ENCODE measurements at regions not wholly inside any gene's neighbourhood (a gene's known extent, or its start where the extent isn't known, plus 50 kb on each side); places are given as distances from the start of the nearest gene placed in this dataset.

DNA sequence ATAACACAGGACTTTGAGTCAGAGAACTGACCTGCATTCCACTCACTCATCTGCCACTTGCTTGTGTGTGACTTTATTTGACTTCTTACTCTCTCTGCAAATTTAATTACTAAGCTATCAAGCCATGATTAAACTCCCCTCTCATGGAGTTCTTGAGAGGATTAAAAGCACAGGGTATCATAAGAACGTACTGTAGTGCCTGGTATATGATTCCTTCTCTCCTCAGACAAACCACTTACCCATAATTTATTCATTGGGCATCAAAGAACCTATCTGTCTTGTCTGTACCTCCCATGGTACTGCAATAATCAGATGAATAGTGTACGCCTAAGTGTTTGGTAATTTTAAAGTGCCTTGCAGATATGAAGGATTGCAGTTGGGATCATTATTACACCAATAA lies 130.6 kb upstream of the UBASH3B start:
- Histone ChIP-seq H3K9me3 (ENCODE audit: control insufficient read depth in 1 of 2, low read length in 2 of 2) (no peaks in the 10 kb centered on the region), H3K9ac (ENCODE audit: low read depth in 1 of 2, low read length in 2 of 2) (no peak overlapping the region), H3K36me3 (ENCODE audit: control insufficient read depth in 1 of 2, insufficient read depth in 2 of 2, low read length in 2 of 2) (no peaks in the 10 kb centered on the region), H3K4me3 (ENCODE audit: low read depth in 1 of 2, low read length in 2 of 2) (no peak overlapping the region), H3K27ac (ENCODE audit: low read depth, low read length) (no peak overlapping the region), H3K4me1 (ENCODE audit: control insufficient read depth in 1 of 2, insufficient read depth in 2 of 2, low read length in 2 of 2) (peaks cover 0 to 11% of the 10 kb centered on the region in 2 donors), H3K27me3 (ENCODE audit: control insufficient read depth in 1 of 2, insufficient read depth in 2 of 2, low read length in 2 of 2) (no peaks in the 10 kb centered on the region)

DNA sequence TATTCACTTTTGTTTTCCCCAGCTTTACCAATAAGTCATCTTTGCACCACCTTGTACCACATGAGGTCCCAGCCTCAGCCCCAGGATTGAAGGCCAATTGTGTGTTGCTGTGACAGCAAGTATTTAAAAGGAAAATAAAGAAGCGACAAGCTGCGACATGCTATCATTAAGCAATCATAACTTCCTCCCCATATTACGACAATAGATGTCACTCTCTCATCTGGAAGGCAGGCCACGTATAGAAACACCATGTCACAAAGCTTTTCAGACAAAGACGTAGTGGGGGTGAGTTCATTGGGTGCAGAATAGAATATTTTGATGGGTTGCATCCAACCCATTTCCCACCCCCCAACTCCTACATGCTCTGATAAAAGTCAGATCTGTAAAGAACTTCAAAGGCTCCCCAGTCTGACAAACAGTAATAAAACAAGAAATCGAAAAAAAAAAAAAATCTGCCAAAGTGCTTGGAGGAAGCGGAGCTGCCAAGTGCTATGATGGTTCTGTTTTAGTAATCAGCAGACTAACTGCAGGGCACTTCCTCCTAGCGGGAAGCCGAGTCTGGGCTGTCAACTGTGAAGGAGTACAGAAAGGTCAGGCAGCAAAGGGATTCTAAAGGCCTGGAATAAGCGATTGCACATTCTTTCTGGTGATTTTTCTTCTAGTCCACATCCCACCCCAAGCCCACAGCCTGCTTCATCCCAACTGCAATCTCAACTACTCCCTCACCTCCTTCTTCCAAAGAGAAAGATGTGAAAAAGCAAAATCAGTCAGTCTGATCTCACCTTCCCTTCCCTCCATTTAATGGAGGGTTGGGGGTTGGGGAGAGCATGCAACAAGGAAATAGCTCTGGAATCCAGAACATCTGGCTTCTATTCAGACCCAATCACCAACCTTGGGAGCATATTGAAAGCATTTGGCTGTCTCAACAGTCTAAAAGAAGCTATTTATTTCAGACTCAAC lies 131.4 kb upstream of the UBASH3B start:
- Histone ChIP-seq H3K9ac (ENCODE audit: low read depth in 1 of 2, low read length in 2 of 2) (no peak overlapping the region), H3K4me3 (ENCODE audit: low read depth in 1 of 2, low read length in 2 of 2) (no peak overlapping the region), H3K9me3 (ENCODE audit: control insufficient read depth in 1 of 2, low read length in 2 of 2) (no peaks in the 10 kb centered on the region), H3K4me1 (ENCODE audit: control insufficient read depth in 1 of 2, insufficient read depth in 2 of 2, low read length in 2 of 2) (peaks cover 0 to 11% of the 10 kb centered on the region in 2 donors), H3K27me3 (ENCODE audit: control insufficient read depth in 1 of 2, insufficient read depth in 2 of 2, low read length in 2 of 2) (no peaks in the 10 kb centered on the region), H3K36me3 (ENCODE audit: control insufficient read depth in 1 of 2, insufficient read depth in 2 of 2, low read length in 2 of 2) (no peaks in the 10 kb centered on the region), H3K27ac (ENCODE audit: low read depth, low read length) (no peak overlapping the region)

DNA sequence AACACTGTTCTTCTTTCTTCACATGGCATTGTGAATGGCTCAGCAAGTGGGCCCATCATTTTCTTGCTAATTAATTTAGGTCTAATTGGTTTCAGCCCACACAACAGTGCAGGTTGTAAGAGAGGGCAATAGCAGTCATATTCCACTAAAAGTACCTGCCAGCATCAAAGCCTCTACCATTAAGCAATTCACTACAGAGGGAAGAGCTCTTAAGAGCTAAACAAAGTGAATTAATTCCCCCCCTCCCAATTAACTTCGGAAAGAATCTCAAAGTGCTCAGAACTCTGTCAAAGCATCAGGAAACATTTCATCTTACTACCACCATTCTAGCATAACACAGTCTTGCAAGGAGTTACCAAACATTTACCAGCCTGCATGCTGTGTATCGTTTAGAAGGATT lies 133.9 kb upstream of the UBASH3B start:
- no peaks in the 10 kb centered on the region for H3K36me3 ChIP-seq (ENCODE audit: control insufficient read depth in 1 of 2, insufficient read depth in 2 of 2, low read length in 2 of 2)
- no peak overlapping the region for H3K9ac ChIP-seq (ENCODE audit: low read depth in 1 of 2, low read length in 2 of 2)
- H3K4me3 ChIP-seq (ENCODE audit: low read depth in 1 of 2, low read length in 2 of 2): no peak overlapping the region
- H3K9me3 ChIP-seq (ENCODE audit: control insufficient read depth in 1 of 2, low read length in 2 of 2): no peaks in the 10 kb centered on the region
- H3K4me1 ChIP-seq (ENCODE audit: control insufficient read depth in 1 of 2, insufficient read depth in 2 of 2, low read length in 2 of 2): peaks cover 11 to 23% of the 10 kb centered on the region in 2 donors
- no peak overlapping the region for H3K27ac ChIP-seq (ENCODE audit: low read depth, low read length)
- H3K27me3 ChIP-seq (ENCODE audit: control insufficient read depth in 1 of 2, insufficient read depth in 2 of 2, low read length in 2 of 2): no peaks in the 10 kb centered on the region

DNA sequence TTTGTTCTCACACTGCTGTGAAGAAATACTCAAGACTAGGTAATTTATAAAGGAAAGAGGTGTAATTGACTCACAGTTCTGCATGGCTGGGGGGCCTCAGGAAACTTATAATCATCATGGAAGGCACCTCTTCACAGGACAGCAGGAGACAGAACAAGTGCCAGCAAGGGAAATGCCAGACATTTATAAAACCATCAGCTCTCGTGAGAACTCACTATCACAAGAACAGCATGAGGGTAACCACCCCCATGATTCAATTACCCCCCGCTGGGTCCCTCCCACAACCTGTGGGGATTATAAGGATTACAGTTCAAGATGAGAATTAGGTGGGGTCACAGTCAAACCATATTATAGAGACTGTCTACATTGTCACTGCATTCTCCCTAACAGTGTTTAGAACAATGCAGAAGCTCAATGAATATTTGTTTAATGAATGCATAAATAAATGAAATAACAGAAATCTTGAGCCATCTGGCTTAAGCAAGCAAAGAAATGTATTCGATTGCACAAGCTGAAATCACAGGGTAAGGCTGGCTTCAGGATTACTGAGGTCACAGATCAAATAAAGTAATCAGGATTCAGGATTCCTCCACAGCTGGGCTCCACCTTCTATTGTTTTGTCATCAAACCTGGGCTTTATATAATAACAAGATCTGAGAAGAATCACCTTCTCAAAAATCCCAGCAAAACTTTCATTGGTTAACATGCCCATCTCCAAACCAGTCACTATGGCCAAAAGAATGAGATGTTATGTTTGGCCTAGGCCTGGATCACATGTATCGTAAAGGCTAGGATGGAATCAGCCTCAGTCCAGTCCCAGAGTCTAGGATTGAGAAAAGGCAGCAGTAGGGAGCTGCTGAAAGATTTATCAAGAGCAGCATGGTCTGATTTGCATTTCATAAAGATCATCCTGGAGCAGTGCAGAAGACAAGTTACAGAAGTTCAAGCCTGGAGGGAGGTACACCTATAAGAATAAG lies 137.8 kb upstream of the UBASH3B start:
- Histone ChIP-seq H3K27me3 (ENCODE audit: control insufficient read depth in 1 of 2, insufficient read depth in 2 of 2, low read length in 2 of 2) (no peaks in the 10 kb centered on the region), H3K36me3 (ENCODE audit: control insufficient read depth in 1 of 2, insufficient read depth in 2 of 2, low read length in 2 of 2) (no peaks in the 10 kb centered on the region), H3K27ac (ENCODE audit: low read depth, low read length) (no peak overlapping the region), H3K9ac (ENCODE audit: low read depth in 1 of 2, low read length in 2 of 2) (no peak overlapping the region), H3K4me1 (ENCODE audit: control insufficient read depth in 1 of 2, insufficient read depth in 2 of 2, low read length in 2 of 2) (peaks cover 11 to 20% of the 10 kb centered on the region in 2 donors), H3K4me3 (ENCODE audit: low read depth in 1 of 2, low read length in 2 of 2) (no peak overlapping the region), H3K9me3 (ENCODE audit: control insufficient read depth in 1 of 2, low read length in 2 of 2) (no peaks in the 10 kb centered on the region)

DNA sequence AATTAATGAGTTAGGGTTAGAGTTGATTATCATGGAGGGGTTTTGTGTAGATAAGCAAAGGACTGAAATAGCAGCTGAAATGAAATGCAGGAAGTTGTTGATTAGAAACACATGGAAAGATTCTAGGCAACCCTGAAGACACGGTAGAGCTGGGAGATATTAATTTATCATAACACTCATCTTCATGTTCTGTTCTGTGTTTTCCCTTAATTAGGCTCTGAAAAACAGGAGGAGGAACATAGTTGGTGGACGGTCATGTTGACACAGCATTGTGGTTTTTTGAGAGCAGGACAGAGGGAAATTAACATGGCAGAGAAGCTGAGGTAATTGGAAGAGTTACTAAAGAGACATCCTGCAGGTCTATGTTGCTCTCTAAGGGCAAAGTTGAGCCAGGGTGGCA lies 138.8 kb upstream of the UBASH3B start:
- H3K27ac ChIP-seq (ENCODE audit: low read depth, low read length): no peak overlapping the region
- no peaks in the 10 kb centered on the region for H3K9me3 ChIP-seq (ENCODE audit: control insufficient read depth in 1 of 2, low read length in 2 of 2)
- no peaks in the 10 kb centered on the region for H3K36me3 ChIP-seq (ENCODE audit: control insufficient read depth in 1 of 2, insufficient read depth in 2 of 2, low read length in 2 of 2)
- no peaks in the 10 kb centered on the region for H3K27me3 ChIP-seq (ENCODE audit: control insufficient read depth in 1 of 2, insufficient read depth in 2 of 2, low read length in 2 of 2)
- no peak overlapping the region for H3K4me3 ChIP-seq (ENCODE audit: low read depth in 1 of 2, low read length in 2 of 2)
- H3K9ac ChIP-seq (ENCODE audit: low read depth in 1 of 2, low read length in 2 of 2): no peak overlapping the region
- H3K4me1 ChIP-seq (ENCODE audit: control insufficient read depth in 1 of 2, insufficient read depth in 2 of 2, low read length in 2 of 2): peaks cover 11 to 20% of the 10 kb centered on the region in 2 donors

DNA sequence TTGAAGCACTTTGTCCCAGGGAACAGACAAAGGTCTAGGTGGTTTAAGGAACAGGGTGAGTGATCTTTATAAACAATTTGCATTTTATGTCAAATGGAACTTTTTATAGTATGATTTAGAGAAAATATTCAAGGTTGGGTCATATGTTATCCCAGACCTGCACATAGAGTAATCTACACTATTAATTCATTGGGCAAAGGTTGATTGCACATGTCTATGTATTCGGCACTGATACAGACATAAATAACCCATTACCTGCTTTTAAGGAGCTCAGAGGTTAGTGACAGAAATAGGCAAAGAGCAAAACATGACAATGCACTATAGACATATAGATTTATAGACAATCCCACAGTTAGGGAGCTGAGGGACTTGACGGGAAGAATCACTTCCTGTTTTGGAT lies 141.5 kb upstream of the UBASH3B start:
- H3K9me3 ChIP-seq (ENCODE audit: control insufficient read depth in 1 of 2, low read length in 2 of 2): no peaks in the 10 kb centered on the region
- no peak overlapping the region for H3K9ac ChIP-seq (ENCODE audit: low read depth in 1 of 2, low read length in 2 of 2)
- H3K27me3 ChIP-seq (ENCODE audit: control insufficient read depth in 1 of 2, insufficient read depth in 2 of 2, low read length in 2 of 2): no peaks in the 10 kb centered on the region
- no peak overlapping the region for H3K4me3 ChIP-seq (ENCODE audit: low read depth in 1 of 2, low read length in 2 of 2)
- H3K36me3 ChIP-seq (ENCODE audit: control insufficient read depth in 1 of 2, insufficient read depth in 2 of 2, low read length in 2 of 2): no peaks in the 10 kb centered on the region
- H3K4me1 ChIP-seq (ENCODE audit: control insufficient read depth in 1 of 2, insufficient read depth in 2 of 2, low read length in 2 of 2): peaks cover 11 to 25% of the 10 kb centered on the region in 2 donors
- H3K27ac ChIP-seq (ENCODE audit: low read depth, low read length): no peak overlapping the region

DNA sequence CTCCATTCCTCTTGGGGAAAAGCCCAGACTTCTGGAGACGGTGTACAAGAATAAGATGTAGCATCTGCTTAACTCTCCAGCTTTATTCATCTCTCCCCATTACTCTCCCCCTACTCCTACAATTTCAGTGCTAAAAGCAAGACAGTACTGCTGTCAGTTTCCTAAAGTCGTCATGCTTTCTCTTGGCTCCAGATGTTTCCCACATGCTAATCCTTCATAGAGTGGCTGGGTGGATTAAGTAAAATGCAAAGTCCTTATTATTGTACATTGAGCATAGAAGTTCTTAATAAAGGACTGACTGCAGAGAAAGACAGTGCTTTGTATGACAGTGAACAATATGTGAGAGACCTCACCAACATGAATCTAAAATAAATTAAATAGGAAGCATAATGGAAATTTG lies 142.2 kb upstream of the UBASH3B start:
- Histone ChIP-seq H3K4me1 (ENCODE audit: control insufficient read depth in 1 of 2, insufficient read depth in 2 of 2, low read length in 2 of 2) (peaks cover 11 to 26% of the 10 kb centered on the region in 2 donors), H3K27ac (ENCODE audit: low read depth, low read length) (no peak overlapping the region), H3K27me3 (ENCODE audit: control insufficient read depth in 1 of 2, insufficient read depth in 2 of 2, low read length in 2 of 2) (no peaks in the 10 kb centered on the region), H3K4me3 (ENCODE audit: low read depth in 1 of 2, low read length in 2 of 2) (no peak overlapping the region), H3K36me3 (ENCODE audit: control insufficient read depth in 1 of 2, insufficient read depth in 2 of 2, low read length in 2 of 2) (no peaks in the 10 kb centered on the region), H3K9ac (ENCODE audit: low read depth in 1 of 2, low read length in 2 of 2) (no peak overlapping the region), H3K9me3 (ENCODE audit: control insufficient read depth in 1 of 2, low read length in 2 of 2) (no peaks in the 10 kb centered on the region)

DNA sequence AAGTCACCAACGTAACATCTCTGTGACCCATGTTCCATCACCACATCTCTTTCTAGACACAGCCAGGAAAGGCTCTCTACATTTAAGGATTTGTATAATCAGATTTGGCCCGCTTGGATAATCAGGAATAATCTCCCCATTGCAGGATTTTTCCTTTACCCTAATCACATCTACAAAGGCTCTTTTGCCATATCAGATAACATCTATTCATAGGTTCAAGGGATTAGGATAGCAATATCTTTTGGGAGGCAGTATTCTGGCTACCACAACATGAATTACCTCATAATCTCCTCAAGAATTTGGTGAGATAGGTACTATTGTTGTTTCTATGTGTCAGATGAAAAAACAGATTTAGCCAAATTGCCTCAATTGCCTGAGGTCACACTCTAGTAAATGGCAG lies 142.8 kb upstream of the UBASH3B start:
- H3K4me1 ChIP-seq (ENCODE audit: control insufficient read depth in 1 of 2, insufficient read depth in 2 of 2, low read length in 2 of 2): peaks cover 6 to 24% of the 10 kb centered on the region in 2 donors
- H3K4me3 ChIP-seq (ENCODE audit: low read depth in 1 of 2, low read length in 2 of 2): no peak overlapping the region
- H3K27ac ChIP-seq (ENCODE audit: low read depth, low read length): no peak overlapping the region
- H3K27me3 ChIP-seq (ENCODE audit: control insufficient read depth in 1 of 2, insufficient read depth in 2 of 2, low read length in 2 of 2): no peaks in the 10 kb centered on the region
- H3K9me3 ChIP-seq (ENCODE audit: control insufficient read depth in 1 of 2, low read length in 2 of 2): no peaks in the 10 kb centered on the region
- H3K36me3 ChIP-seq (ENCODE audit: control insufficient read depth in 1 of 2, insufficient read depth in 2 of 2, low read length in 2 of 2): no peaks in the 10 kb centered on the region
- H3K9ac ChIP-seq (ENCODE audit: low read depth in 1 of 2, low read length in 2 of 2): no peak overlapping the region

DNA sequence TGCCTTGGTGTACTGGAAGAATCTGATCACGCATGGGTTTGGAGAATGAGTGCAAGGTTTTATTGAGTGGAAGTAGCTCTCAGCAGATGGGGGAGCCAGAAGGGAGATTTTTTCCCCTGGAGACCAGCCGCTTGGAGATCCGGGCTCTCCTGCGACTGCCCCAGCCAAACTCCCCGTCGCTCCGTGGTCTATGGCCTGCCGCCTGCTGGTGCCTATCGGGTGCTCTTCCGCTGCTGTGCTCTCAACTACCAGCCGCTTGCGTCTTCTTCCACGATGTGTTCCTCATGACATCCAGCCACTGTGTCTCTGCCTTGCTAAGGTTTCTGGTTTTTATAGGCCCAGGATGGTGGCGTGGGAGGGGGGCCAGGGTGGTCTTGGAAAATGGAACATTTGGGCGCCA lies 145.6 kb upstream of the UBASH3B start:
- H3K9me3 ChIP-seq (ENCODE audit: control insufficient read depth in 1 of 2, low read length in 2 of 2): no peaks in the 10 kb centered on the region
- H3K27ac ChIP-seq (ENCODE audit: low read depth, low read length): no peak overlapping the region
- H3K27me3 ChIP-seq (ENCODE audit: control insufficient read depth in 1 of 2, insufficient read depth in 2 of 2, low read length in 2 of 2): no peaks in the 10 kb centered on the region
- no peak overlapping the region for H3K4me3 ChIP-seq (ENCODE audit: low read depth in 1 of 2, low read length in 2 of 2)
- no peaks in the 10 kb centered on the region for H3K36me3 ChIP-seq (ENCODE audit: control insufficient read depth in 1 of 2, insufficient read depth in 2 of 2, low read length in 2 of 2)
- no peak overlapping the region for H3K9ac ChIP-seq (ENCODE audit: low read depth in 1 of 2, low read length in 2 of 2)
- H3K4me1 ChIP-seq (ENCODE audit: control insufficient read depth in 1 of 2, insufficient read depth in 2 of 2, low read length in 2 of 2): peaks cover 0 to 6% of the 10 kb centered on the region in 2 donors

DNA sequence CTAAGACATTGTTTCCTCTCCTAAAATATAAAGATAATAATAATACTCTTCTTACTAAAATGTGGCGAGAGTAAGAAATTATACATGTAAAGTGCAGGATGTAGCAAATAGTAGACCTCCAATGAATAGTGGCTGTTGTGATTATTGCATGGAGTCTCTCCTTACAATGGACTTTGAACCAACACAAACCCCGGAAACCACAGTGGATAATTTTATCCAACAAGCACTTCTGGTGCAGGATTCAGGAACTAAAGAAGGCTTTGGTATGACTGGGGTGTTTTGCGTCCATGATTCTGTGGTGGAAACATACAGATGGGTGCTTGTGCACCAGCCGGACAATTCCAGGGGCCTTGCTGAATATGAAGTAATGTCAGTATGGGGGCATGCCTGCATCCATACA lies 146.4 kb upstream of the UBASH3B start:
- Histone ChIP-seq H3K9me3 (ENCODE audit: control insufficient read depth in 1 of 2, low read length in 2 of 2) (no peaks in the 10 kb centered on the region), H3K27me3 (ENCODE audit: control insufficient read depth in 1 of 2, insufficient read depth in 2 of 2, low read length in 2 of 2) (no peaks in the 10 kb centered on the region), H3K36me3 (ENCODE audit: control insufficient read depth in 1 of 2, insufficient read depth in 2 of 2, low read length in 2 of 2) (no peaks in the 10 kb centered on the region), H3K4me3 (ENCODE audit: low read depth in 1 of 2, low read length in 2 of 2) (no peak overlapping the region), H3K27ac (ENCODE audit: low read depth, low read length) (no peak overlapping the region), H3K4me1 (ENCODE audit: control insufficient read depth in 1 of 2, insufficient read depth in 2 of 2, low read length in 2 of 2) (peaks cover 0 to 6% of the 10 kb centered on the region in 2 donors), H3K9ac (ENCODE audit: low read depth in 1 of 2, low read length in 2 of 2) (no peak overlapping the region)
